ENCODE measurements at regions not wholly inside any gene's neighbourhood (a gene's known extent, or its start where the extent isn't known, plus 50 kb on each side); places are given as distances from the start of the nearest gene placed in this dataset.

DNA sequence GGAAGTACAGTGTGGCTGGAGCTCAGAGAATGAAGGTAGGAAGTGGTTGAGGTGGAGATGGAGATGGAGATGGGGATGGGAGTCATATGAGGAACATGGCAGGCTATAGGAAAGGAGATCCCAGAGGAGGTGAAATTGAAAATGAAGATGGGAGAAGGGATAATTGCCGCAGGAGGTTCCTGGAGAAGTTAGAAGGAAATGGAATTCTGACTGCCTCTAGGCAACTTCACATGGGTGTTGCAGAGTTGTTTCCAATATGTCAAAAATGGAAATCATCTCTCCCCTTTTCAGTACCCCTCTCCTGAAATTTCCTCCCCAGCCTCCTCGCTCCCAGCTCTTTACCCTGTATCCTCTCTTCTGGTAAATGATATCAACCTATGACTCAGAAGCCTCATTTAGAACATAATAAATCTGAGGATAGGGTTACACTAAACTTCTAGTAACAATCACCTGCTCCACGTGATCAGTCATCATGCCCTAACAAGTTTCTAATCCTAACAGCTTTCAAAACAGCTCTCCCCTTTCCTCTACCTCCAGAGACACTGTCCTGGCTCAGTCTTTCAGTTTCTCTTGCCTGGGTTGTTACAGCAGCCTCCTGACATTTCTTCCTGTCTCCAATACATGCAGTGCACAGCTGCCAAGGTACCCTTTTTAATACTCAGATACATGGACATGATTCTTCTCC lies 201.9 kb upstream of the RBMS1 start:
- TF ChIP-seq SUZ12 (IDR thresholded peaks at IDR 0.05; ENCODE audit: extremely low read depth, insufficient read depth, insufficient read length) (no peak), ZNF274 (IDR thresholded peaks at IDR 0.05; ENCODE audit: low read depth, low read length) (no peak), YY1 (IDR thresholded peaks at IDR 0.05; ENCODE audit: insufficient read depth, insufficient read length) (no peak)
